GM18907 (cell line): ENCODE measurements at regions not wholly inside any gene's neighbourhood (a gene's known extent, or its start where the extent isn't known, plus 50 kb on each side); places are given as distances from the start of the nearest gene placed in this dataset.

Experiments used
- ATAC-seq: cut with Tn5 transposase; IDR thresholded peaks from one replicate; pipeline ENCODE4 v1.9.1; 2021; ENCODE audit warnings: mild to moderate bottlenecking, moderate library complexity; ENCODE audit not compliant: unreplicated experiment

DNA sequence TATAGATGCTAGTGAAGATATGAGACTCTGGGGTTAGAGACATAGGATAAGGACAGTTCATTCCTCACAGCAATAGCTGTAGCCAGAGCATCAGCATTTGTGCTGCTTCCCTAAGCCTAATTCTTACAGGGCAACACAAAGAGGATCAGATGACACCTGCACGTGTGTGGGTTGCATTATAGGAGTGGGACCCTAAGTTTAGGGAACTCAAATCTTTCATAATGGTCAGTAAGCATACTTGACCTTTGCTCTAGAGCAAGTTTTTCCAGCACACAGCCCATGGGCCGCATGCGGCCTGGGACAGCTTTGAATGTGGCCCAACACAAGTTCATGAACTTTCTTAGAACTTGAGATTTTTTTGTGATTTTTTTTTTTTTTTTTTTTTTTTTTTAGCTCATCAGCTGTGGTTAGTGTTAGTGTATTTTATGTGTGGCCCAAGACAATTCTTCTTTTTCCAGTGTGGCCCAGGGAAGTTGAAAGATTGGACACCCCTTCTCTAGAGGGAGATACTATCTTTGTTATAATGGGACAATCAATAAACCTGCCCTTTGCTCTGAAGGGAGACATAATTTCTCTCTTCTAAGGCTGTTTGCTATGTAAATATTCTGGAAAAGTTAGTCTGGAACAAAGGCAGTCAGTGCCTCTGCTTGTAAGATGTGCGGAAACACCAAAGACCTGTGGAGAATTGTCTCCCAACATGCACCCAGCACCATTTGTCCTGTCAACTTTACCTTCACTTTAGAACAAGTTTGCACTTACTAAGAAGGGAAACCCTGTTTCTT is 650.2 kb downstream of the ZNF674 start:
- ATAC-seq: no peak

DNA sequence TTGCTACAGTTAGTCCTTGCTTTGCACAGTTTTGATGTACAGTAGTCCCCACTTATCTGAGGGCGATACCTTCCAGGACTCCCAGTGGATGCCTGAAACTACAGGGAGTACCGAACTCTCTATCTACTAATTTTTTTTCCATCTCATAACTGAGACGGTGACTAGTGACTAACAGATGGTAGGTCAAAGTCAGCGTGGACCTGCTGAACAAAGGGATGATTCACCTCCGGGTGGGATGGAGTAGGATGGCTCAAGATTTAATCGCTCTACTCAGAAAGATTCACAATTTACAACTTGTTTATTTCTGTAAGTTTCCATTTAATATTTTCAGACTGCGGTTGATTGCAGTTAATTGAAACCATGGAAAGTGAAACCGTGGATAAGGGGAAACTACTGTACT is 655.8 kb downstream of the ZNF674 start:
- no peak for ATAC-seq

GRCh38 chrX:45888518-45888917 is 656.7 kb downstream of the ZNF674 start:
- no peak for ATAC-seq

DNA sequence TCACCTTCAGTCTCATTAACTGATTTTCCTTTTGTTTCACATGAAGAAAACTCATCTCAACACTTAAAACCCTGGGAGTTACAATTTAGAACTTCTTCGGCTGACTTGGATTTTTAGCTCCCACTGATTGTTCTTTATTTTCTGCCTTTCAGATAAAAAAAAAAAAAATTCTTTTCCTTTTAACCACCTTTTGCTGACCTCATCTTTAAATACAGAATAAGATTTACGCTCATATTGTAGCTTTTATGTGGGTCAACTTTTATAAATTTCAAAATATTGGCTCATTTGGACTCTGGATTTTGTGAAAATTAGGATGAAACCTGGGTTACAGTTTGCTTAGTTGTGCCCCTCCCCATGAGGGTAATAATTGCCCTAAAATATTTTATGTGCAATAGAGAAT is 659.3 kb downstream of the ZNF674 start:
- ATAC-seq: no peak

DNA sequence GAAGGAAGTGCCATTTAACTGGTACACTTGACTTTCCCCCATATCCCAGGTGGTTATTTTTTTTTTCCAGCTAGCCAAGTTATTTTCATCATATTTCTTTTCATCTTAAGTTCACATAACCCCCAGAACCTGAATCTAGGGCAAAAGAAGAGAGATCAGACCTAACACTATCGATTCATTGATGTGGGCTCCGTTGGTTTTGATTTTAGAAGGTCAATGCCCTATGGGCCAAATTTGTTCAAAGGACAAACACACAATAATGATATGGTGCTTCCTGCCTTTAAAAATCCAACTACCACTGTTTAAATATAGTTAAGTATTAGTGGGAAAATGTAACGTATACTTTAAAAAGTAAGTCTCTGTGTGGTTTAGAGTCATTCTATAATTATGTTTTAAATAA is 665.7 kb downstream of the ZNF674 start:
- ATAC-seq: no peak

DNA sequence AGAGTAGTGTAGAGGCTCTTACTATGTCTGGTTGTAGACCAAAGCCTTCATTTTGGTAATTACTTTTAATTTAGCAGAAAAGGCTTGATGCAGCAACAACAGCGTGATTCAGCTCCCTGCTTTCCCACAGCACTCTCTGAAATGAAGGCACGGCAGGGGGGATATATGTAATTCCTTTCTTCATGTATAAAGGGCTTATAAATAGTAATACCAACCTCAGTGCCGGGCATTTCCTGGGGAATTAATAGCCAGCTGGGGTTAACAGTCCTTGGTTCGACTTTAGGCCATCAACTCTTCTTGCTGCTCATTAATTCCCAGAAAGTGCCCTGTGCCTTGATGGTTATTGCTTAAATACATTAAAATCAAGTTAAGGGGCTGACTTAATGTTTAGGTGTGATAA is 669.0 kb downstream of the ZNF674 start:
- ATAC-seq: no peak

DNA sequence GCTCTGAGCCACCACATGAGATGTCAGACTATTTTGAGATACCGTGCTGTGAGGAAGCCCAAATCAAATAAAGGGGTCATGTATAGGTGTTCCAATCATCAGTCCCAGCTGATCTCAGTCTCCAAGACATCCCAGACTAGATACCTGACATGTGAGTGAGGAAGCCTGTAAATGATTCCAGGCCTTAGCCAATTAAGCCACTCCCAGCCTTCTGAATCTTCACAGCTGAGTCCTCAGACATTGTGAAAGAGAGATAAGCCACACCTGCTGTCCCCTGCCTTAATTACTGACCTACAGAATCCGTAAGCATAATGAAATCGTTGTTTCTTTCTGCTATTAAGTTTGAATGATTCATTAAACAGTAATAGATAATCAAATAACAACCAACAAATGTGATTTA is 671.4 kb downstream of the ZNF674 start:
- ATAC-seq: no peak

DNA sequence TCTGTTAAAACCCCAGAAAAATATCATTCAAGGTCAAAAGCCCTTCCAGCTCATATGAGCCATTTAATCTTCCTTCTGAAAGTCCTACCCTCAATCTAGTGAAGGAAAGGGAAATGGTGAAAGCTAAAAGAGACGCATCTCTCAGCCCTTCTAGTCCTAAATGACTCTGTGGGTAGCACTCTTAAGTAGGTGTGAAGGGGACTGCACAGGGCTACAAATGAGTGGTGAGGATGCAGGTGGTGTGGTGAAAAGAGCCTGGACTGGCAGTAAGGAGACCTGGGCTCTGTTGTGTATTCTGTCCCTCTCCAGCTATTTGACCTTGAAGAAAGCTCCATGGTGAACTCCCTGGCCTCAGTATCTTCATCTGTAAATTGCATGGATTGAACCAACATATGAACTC is 671.8 kb upstream of the DIPK2B start:
- ATAC-seq: no peak

DNA sequence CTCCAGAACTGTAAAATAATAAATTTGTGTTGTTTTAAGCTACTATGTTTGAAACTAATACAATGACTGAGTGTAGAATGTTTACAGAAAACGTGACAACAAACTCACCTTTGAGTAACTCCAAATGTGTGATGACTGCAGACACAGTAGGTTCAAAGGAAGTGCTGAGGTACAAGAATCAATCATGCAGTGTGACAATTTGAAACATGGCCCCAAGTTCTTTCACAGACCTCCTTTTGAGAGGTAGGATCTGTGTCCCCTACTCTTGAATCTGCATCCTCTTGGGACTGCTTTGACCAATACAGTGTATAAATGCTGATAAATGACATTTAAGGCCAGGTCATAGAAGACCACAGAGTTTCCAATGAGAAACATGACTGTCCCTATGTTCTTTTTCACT is 667.7 kb upstream of the DIPK2B start:
- ATAC-seq: no peak

- no peak for ATAC-seq
Measured at GRCh38 chrX:45862801-45863200, 662.1 kb upstream of the DIPK2B start.

- ATAC-seq: no peak
Measured at GRCh38 chrX:45860450-45860849, 659.8 kb upstream of the DIPK2B start.

- ATAC-seq: no peak
Measured at GRCh38 chrX:45859407-45859806, 658.7 kb upstream of the DIPK2B start.

DNA sequence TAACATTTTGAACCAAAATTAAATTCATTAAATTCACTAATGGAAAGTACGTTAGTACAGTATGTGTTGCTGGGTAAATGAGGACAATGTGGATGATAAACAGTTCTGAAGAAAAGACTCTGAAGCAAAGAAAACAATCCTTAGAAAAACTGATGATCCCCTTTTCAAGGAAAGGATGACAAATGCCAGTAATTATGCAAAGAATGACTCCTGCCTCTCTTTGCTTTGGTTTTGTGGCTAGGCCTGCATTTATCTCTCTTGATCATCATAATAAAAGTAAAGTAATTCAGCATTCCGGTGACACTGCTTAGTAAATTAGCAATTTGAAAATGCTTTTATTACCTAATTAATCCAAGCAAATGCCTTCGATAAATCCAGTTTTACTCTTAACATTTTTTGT is 652.2 kb upstream of the DIPK2B start:
- no peak for ATAC-seq

DNA sequence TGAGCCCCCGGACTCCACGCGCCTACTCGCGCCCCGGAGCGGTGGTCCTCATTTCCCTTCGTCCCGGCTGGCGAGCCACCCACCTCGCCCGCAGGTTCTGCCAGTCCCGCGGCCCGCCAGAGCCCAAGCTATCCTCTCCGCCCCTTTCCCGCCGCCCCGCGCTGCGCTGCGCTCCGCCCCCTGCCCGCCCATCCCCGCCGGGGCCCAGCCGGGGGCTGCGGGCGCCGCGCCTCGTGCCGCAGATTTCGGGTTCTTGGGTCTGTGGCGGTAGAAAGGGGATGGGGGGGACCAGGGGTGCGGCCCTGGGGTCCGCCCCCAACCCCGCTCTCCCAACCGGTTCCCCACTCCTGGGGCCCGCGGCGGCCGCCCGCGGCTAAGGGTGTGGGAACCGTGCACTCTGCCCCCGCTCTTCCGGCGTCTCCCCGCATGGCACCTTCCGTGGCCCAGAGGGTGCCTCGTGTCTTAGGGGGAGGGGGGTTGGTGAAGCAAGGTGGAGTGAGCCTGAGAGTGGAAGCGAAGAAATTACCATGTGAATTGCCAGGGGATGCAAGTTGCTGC is 650.8 kb upstream of the DIPK2B start:
- ATAC-seq: no peak

DNA sequence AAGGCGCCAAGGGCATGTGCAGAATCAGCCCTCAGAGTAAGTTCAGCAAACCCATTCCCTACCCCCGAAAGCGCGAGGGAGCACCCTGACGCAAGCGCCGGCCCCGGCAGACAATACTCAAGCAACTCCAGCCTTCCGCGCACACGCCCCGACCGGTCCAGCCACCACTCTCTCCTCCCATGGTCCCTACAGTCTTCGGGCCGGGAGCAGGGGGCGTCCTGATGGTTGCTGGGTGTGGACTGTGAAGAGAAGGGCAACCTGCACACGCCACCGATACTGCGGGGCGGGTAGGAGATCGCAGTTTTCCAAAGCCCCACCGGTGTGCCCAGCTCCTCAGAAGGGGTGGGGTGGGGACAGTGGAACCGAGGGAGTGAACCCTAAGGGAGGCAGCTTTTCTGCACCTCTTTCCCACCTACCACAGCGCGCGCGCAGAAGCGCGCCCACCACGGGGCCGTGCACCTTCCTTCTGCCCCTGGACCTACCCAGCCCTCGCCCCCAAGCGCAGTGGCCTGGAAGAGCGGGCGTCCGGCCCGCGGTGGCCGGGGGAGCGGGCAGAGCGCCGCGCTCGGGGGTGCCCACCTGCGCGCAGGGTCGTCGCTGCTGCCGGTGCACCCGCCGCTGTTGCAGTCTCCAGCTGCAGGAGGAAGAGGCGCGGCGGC is 650.2 kb upstream of the DIPK2B start:
- no peak for ATAC-seq

DNA sequence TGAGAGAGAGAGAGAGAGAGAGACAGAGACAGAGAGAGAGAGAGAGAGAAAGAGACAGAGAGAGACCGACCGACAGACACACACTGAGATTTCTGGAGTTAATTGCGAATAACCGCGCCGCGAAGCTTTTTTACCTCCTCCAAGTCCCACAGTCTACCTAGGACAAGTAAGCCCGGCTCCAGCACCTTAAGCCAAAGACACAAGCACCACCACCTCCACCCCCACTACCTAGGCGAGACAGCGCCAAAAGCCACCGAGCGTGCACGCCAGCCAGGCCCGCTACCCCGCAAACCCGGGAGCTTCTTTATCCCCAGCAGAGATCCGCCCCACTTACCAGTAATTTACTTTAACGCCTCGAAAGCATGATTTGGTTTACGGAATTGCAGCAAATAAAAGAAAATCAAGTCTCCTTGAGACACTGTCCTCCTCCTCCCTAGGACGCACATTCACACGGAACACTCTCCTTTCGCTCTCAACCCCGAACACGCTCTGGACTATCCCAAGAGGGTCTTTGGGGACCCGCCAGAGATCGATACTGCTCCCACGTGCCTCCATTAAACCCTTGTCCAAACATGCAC is 649.6 kb upstream of the DIPK2B start:
- no peak for ATAC-seq

GRCh38 chrX:45849261-45849862 is 648.7 kb upstream of the DIPK2B start:
- no peak for ATAC-seq

DNA sequence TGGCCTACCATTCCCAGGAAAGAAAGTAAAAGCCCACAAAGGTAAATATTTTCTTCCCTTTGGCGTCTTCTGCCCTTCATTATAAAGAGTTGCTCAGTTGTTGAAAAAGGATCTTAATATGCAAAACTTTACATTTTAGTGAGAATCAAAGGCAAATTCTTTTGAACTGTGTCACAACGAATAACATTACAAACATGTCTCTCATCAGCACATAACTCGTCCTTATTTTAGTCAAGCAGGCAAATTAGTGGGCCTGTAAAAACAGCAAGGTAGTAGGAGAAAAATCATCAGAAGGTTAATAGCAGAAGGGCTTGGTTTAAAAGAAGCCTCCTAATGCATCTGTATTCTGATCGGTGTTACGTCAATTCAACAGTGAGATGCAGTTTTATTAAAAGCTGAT is 647.3 kb upstream of the DIPK2B start:
- no peak for ATAC-seq

DNA sequence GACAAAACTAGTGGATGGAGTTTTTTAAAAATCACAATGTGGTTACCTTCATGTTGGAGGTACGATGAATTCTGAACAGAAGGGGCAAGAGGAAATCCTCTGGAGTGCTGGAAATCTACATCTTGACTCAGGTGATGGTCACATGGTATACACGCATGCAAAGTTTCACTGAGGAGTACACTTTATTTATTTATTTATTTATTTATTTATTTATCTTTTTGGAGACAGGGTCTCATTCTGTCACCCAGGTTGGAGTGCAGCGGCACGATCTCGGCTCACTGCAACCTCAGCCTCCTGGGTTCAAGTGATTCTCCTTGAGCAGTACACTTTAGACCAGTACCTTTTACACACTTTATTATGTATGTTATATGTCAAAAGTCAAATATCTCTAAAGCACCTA is 645.7 kb upstream of the DIPK2B start:
- no peak for ATAC-seq

DNA sequence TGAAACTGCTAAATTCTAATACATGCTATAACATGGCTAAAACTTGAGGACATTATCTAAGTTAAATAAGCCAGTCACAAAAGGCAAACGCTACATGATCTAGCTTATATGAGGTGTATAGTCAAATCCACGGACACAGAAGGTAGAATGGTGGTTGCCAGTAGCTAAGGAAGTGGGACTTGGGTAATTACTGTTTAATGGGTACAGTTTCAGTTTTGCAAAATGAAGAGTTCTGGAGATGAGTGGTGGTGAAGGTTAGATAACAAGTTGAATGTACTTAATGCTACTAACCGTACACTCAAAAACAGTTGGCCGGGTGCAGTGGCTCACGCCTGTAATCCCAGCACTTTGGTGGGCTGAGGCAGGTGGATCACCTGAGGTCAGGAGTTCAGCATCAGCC is 644.5 kb upstream of the DIPK2B start:
- no peak for ATAC-seq

- no peak for ATAC-seq
Measured at GRCh38 chrX:45843518-45843917, 642.8 kb upstream of the DIPK2B start.

DNA sequence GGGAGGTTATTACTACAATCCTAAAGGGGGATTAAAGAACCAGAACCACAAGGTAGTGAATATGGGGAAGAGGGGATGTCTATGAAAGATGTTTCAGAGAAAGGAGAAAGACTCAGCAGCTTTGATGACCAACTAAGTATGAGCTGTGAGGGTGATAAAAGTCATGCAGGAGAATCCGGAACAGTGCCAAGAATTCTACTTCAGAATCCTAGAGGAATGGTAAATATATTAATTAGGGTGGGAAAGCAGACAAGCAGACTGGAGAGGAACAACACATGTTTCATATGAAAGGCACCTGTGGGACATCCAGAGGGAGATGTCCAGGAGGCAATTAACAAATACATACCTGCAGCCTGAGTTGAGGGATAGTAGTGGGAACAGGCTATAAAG is 642.2 kb upstream of the DIPK2B start:
- ATAC-seq: no peak
